A549 (cell line): ENCODE measurements at regions not wholly inside any gene's neighbourhood (a gene's known extent, or its start where the extent isn't known, plus 50 kb on each side); places are given as distances from the start of the nearest gene placed in this dataset.

ENCODE experiments used
- ATAC-seq, 2 experiments: fragments of 200-7000 bp in 1 of 2; fragments of >200 bp in 1 of 2; cut with Nextera tagmentation in 1 of 2; cut with Tn5 transposase in 1 of 2; 3 replicates each; pipeline versions ENCODE4 v1.8.0 to v1.9.1; 2018 to 2020; ENCODE audit warnings: mild to moderate bottlenecking in 1 of 2, moderate library complexity in 1 of 2
- CTCF ChIA-PET: fragments of 300-600 bp; sonication (Branson Sonifier 250); formaldehyde crosslinking; extraction: SDS; loops from one replicate; lab custom pipeline; 2021; ENCODE audit warnings: antibody characterized with exemption, inconsistent platforms; lab: Yijun Ruan, JAX
- POLR2A ChIA-PET: fragments of 350-600 bp; formaldehyde crosslinking; extraction: SDS; loops from one replicate; lab custom pipeline; 2021; ENCODE audit warnings: antibody characterized with exemption, inconsistent platforms; lab: Yijun Ruan, JAX
- DNase-seq, 2 experiments: peaks; one replicate each; pipeline versions ENCODE4 v3.0.0 to v3.0.0-alpha.2; 2011 to 2016; ENCODE audit warnings: low read depth in 1 of 2, low spot score in 1 of 2
- FAIRE-seq: peaks from 2 replicates; lab custom pipeline; 2011; peaks lifted over from hg19 to GRCh38; lab: Jason Lieb, UNC
- H3K27ac ChIP-seq, 2 experiments: fragments of >200 bp; sonication (Bioruptor Twin); formaldehyde crosslinking; 3 replicates each; pipeline ENCODE4 v1.5.1; 2016 to 2017
- H3K4me1 ChIP-seq: fragments of >200 bp; sonication (Bioruptor Twin); formaldehyde crosslinking; 3 replicates; pipeline ENCODE4 v1.6.1; 2016
- H3K4me2 ChIP-seq: fragments of >200 bp; sonication (Bioruptor Twin); formaldehyde crosslinking; 3 replicates; pipeline ENCODE4 v1.6.1; 2016
- H3K4me3 ChIP-seq: fragments of >200 bp; sonication (Bioruptor Twin); formaldehyde crosslinking; 3 replicates; pipeline ENCODE4 v1.5.1; 2016
- H3K9me3 ChIP-seq: fragments of >200 bp; sonication (Bioruptor Twin); formaldehyde crosslinking; 3 replicates; pipeline ENCODE4 v1.6.1; 2016
- BCL3 ChIP-seq: fragments of >200 bp; sonication (Bioruptor Twin); formaldehyde crosslinking; IDR thresholded peaks from 3 replicates; pipeline ENCODE4 v1.6.1; 2016
- BHLHE40 ChIP-seq: IDR thresholded peaks from 2 replicates; pipeline ENCODE4 v1.6.1; 2012; ENCODE audit warnings: low read depth, low read length, inconsistent platforms
- CBX2 ChIP-seq: fragments of 200-600 bp; sonication (generic); IDR thresholded peaks from 2 replicates; pipeline ENCODE4 v1.6.1; 2016; ENCODE audit warnings: low read depth, mild to moderate bottlenecking, borderline replicate concordance
- CHD2 ChIP-seq: fragments of 150-350 bp; IDR thresholded peaks from 2 replicates; pipeline ENCODE4 v1.6.1; 2014; ENCODE audit warnings: low read length; ENCODE audit not compliant: partially characterized antibody
- EHF ChIP-seq: fragments of 250-450 bp; sonication (Bioruptor Pico); IDR thresholded peaks from 2 replicates; pipeline ENCODE4 v1.5.0; 2020; ENCODE audit warnings: mild to moderate bottlenecking
- ELK1 ChIP-seq: fragments of 150-350 bp; IDR thresholded peaks from 2 replicates; pipeline ENCODE4 v1.6.1; 2014; ENCODE audit warnings: low read depth, mild to moderate bottlenecking, low read length
- HEYL ChIP-seq: fragments of 250-450 bp; sonication (Bioruptor Pico); IDR thresholded peaks from 2 replicates; pipeline ENCODE4 v1.8.0; 2021; ENCODE audit warnings: mild to moderate bottlenecking, moderate library complexity
- HMGXB4 ChIP-seq: fragments of 250-450 bp; sonication (Bioruptor Pico); IDR thresholded peaks from 2 replicates; pipeline ENCODE4 v1.5.0; 2021; ENCODE audit warnings: mild to moderate bottlenecking, moderate library complexity, borderline replicate concordance
- HOXA7 ChIP-seq: fragments of 250-450 bp; sonication (Bioruptor Pico); IDR thresholded peaks from 2 replicates; pipeline ENCODE4 v1.5.0; 2020; ENCODE audit warnings: mild to moderate bottlenecking, moderate library complexity
- JUNB ChIP-seq: fragments of >200 bp; sonication (Bioruptor Twin); formaldehyde crosslinking; IDR thresholded peaks from 2 replicates; pipeline ENCODE4 v1.6.1; 2016
- KDM5A ChIP-seq: fragments of 200-600 bp; sonication (generic); IDR thresholded peaks from 2 replicates; pipeline ENCODE4 v1.6.1; 2016; ENCODE audit warnings: antibody characterized with exemption, mild to moderate bottlenecking
- NPAS2 ChIP-seq: fragments of 250-450 bp; sonication (Bioruptor Pico); IDR thresholded peaks from 2 replicates; pipeline ENCODE4 v1.8.0; 2022; ENCODE audit warnings: mild to moderate bottlenecking, moderate library complexity, borderline replicate concordance
- NR3C1 ChIP-seq: fragments of >200 bp; sonication (Bioruptor Twin); formaldehyde crosslinking; IDR thresholded peaks from 3 replicates; pipeline ENCODE4 v1.6.1; 2017
- POLR2A ChIP-seq: IDR thresholded peaks from 2 replicates; pipeline ENCODE4 v1.6.1; 2012; ENCODE audit warnings: mild to moderate bottlenecking, low read length
- POLR2AphosphoS2 ChIP-seq: conservative IDR thresholded peaks from 2 replicates; pipeline ENCODE4 v1.6.1; 2012; ENCODE audit warnings: low read length, improper control_type of control experiment, inconsistent platforms
- RAD21 ChIP-seq, 2 experiments: fragments of >200 bp in 1 of 2; sonication (Bioruptor Twin) in 1 of 2; formaldehyde crosslinking in 1 of 2; IDR thresholded peaks in 1 of 2; conservative IDR thresholded peaks in 1 of 2; 2 replicates in 1 of 2; 3 replicates in 1 of 2; pipeline ENCODE4 v1.6.1; 2012 to 2018; ENCODE audit warnings: inconsistent platforms in 1 of 2
- SMC3 ChIP-seq: fragments of >200 bp; sonication (Bioruptor Twin); formaldehyde crosslinking; IDR thresholded peaks from 3 replicates; pipeline ENCODE4 v1.6.1; 2018; ENCODE audit warnings: inconsistent platforms
- USF2 ChIP-seq: fragments of 450-650 bp; IDR thresholded peaks from 2 replicates; pipeline ENCODE4 v1.6.1; 2014; ENCODE audit warnings: antibody characterized with exemption
- ZC3H11A ChIP-seq: fragments of 450-650 bp; IDR thresholded peaks from 2 replicates; pipeline ENCODE4 v1.6.1; 2014; ENCODE audit warnings: antibody characterized with exemption, mild to moderate bottlenecking
- ZFP36 ChIP-seq: fragments of 450-650 bp; IDR thresholded peaks from 2 replicates; pipeline ENCODE4 v1.6.1; 2014; ENCODE audit warnings: borderline replicate concordance; ENCODE audit not compliant: partially characterized antibody
- ZNF302 ChIP-seq: fragments of 250-450 bp; sonication (Bioruptor Pico); IDR thresholded peaks from 2 replicates; pipeline ENCODE4 v1.9.0; 2021; ENCODE audit warnings: inconsistent platforms, mild to moderate bottlenecking, moderate library complexity
- WGBS: methylation state at CpG from one replicate; pipeline ENCODE4 v1.1.6; 2017; ENCODE audit errors: missing lambda C conversion rate; 5-methylcytosine and 5-hydroxymethylcytosine counted together

GRCh38 chr10:64444163-64444562 is 923.0 kb downstream of the REEP3 start (continued):
- TF ChIP-seq HMGXB4 (CRISPR knock-in tag) (no peak), USF2 (no peak), JUNB (no peak), KDM5A (no peak), POLR2AphosphoS2 (no peak), ELK1 (no peak)

- POLR2A ChIA-PET = no interaction called here
- Histone ChIP-seq H3K27ac (no peak overlapping the region), H3K9me3 (no peaks in the 10 kb centered on the region), H3K4me2 (no peak overlapping the region)
- FAIRE-seq (no peak), DNase-seq (no peak), ATAC-seq (no peak)
- CTCF ChIA-PET = no interaction called here
- TF ChIP-seq HOXA7 (CRISPR knock-in tag) = no peak
- TF ChIP-seq NPAS2 (CRISPR knock-in tag) = no peak
- TF ChIP-seq HEYL (CRISPR knock-in tag) = no peak
- TF ChIP-seq EHF (CRISPR knock-in tag) = no peak
- TF ChIP-seq SMC3 = no peak
- no peak for TF ChIP-seq BHLHE40
- TF ChIP-seq CHD2 = no peak
- no peak for TF ChIP-seq ZNF302
- no peak for TF ChIP-seq NR3C1
- TF ChIP-seq BCL3 = no peak
- TF ChIP-seq CBX2 = no peak
- TF ChIP-seq ZFP36 = no peak
- no peak for TF ChIP-seq POLR2A
- no peak for TF ChIP-seq RAD21 (conservative IDR thresholded peaks at IDR 0.05 in 1 of 2, IDR thresholded peaks at IDR 0.05 in 1 of 2)
- TF ChIP-seq, all 56 proteins: peak for 0
- Histone ChIP-seq H3K4me1 (no peaks in the 10 kb centered on the region), H3K4me3 (no peak overlapping the region)
- 4% methylated on average over 2 of the region's 2 CpGs for WGBS
Measured at GRCh38 chr10:64444564-64444963, 923.4 kb downstream of the REEP3 start.

- H3K4me1 ChIP-seq = no peaks in the 10 kb centered on the region
- H3K4me2 ChIP-seq = no peak overlapping the region
- TF ChIP-seq SMC3 = no peak
- no peak for TF ChIP-seq ZC3H11A
- no peak overlapping the region for H3K4me3 ChIP-seq
- FAIRE-seq = no peak
- no peaks in the 10 kb centered on the region for H3K9me3 ChIP-seq
- H3K27ac ChIP-seq = no peak overlapping the region
- ATAC-seq = no peak
- no peak for DNase-seq
- CTCF ChIA-PET = no interaction called here
- POLR2A ChIA-PET = no interaction called here
Measured at GRCh38 chr10:64449603-64450002, 928.4 kb downstream of the REEP3 start.
